Right cardiac atrium (tissue), 5 donors: ENCODE measurements at regions not wholly inside any gene's neighbourhood (a gene's known extent, or its start where the extent isn't known, plus 50 kb on each side); places are given as distances from the start of the nearest gene placed in this dataset.
A peak's percentile ranks its signal among the peaks of the same experiment; 100 is the strongest.

Source experiments
- ATAC-seq, 2 donors: fragments of 200-7000 bp; cut with Tn5 transposase; one replicate each; pipeline versions ENCODE4 v1.8.0 to v1.9.1; 2020; ENCODE audit warnings: moderate library complexity in 2 of 2, mild to moderate bottlenecking in 1 of 2
- DNase-seq, 3 donors: peaks; one replicate each; pipeline ENCODE4 v3.0.0-alpha.2; 2020
- H3K27ac ChIP-seq: one replicate; pipeline ENCODE4 v1.5.1; 2013; ENCODE audit warnings: mild to moderate bottlenecking, low read length, control low read depth, moderate library complexity
- H3K27me3 ChIP-seq: one replicate; pipeline ENCODE4 v1.6.1; 2013; ENCODE audit not compliant: control insufficient read depth, insufficient read depth
- H3K4me1 ChIP-seq: one replicate; pipeline ENCODE4 v1.6.1; 2013; ENCODE audit warnings: low read length; ENCODE audit not compliant: control insufficient read depth, insufficient read depth
- H3K4me3 ChIP-seq: one replicate; pipeline ENCODE4 v1.5.1; 2013; ENCODE audit warnings: low read length, control low read depth
- H3K9me3 ChIP-seq: one replicate; pipeline ENCODE4 v1.6.1; 2013; ENCODE audit warnings: low read length; ENCODE audit not compliant: control insufficient read depth
- WGBS: extraction: QIAGEN DNeasy Blood & Tissue Kit; methylation state at CpG from one replicate; pipeline ENCODE4 v1.1.7; 2013; 5-methylcytosine and 5-hydroxymethylcytosine counted together
- intact Hi-C, 4 donors: fragments of 100-400 bp; cut with DNase I; formaldehyde crosslinking; loops; one replicate each; pipeline versions ENCODE4 v1.11.0 to v1.14.0; 2022 to 2023
- donor health status: healthy with polysubstance abuse.
- donor health status: DM: no; HTN: yes; CAD: no.
- donor health status: DM: no; HTN: no; CAD: no.
- donor health status: DM: no; HTN: yes; CAD: no; lungs with severe emphysema.
- donor health status: DM: yes; HTN: yes; CAD: no.

- intact Hi-C loops: no loop called here
- Histone ChIP-seq H3K27ac (peak overlapping the region; percentile 87), H3K27me3 (no peaks in the 10 kb centered on the region), H3K9me3 (peaks cover 3% of the 10 kb centered on the region), H3K4me3 (no peak overlapping the region), H3K4me1 (no peaks in the 10 kb centered on the region)
- ATAC-seq: peak; percentile 96 to 97
- WGBS: 58% methylated on average over 3 of the region's 3 CpGs
- DNase-seq: peak; percentile 50 to 77 (median 52)
Measured at GRCh38 chr5:33291216-33292000, 149.4 kb upstream of the TARS1 start.

DNA sequence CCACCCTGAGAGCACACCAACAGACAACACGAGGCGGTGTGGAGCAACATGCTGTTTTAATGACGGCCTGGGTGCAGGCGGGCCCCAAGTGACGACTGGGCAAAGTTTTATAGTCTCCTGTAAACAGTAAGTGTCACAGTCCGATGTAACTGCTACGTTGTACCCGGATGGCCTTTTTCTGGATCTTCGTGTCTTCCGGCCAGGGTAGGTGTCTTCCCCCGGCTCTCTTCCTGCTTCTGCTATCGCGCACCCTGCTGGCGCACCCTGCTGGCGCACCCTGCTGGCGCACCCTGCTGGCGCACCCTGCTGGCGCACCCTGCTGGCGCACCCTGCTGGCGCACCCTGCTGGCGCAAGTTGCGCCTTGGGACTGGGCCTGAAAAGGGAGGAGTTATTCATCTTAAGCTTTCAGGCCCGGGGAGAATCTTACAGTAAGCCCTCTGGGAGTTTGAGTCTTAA is 143.0 kb upstream of the TARS1 start:
- 91% methylated on average over 23 of the region's 23 CpGs for WGBS
- Histone ChIP-seq H3K9me3 (peaks cover 5% of the 10 kb centered on the region), H3K4me3 (no peak overlapping the region), H3K4me1 (no peaks in the 10 kb centered on the region), H3K27ac (no peak overlapping the region), H3K27me3 (no peaks in the 10 kb centered on the region)
- DNase-seq (peak in 1 of 3 donors; percentile 12), ATAC-seq (no peak)
- intact Hi-C loops: no loop called here

DNA sequence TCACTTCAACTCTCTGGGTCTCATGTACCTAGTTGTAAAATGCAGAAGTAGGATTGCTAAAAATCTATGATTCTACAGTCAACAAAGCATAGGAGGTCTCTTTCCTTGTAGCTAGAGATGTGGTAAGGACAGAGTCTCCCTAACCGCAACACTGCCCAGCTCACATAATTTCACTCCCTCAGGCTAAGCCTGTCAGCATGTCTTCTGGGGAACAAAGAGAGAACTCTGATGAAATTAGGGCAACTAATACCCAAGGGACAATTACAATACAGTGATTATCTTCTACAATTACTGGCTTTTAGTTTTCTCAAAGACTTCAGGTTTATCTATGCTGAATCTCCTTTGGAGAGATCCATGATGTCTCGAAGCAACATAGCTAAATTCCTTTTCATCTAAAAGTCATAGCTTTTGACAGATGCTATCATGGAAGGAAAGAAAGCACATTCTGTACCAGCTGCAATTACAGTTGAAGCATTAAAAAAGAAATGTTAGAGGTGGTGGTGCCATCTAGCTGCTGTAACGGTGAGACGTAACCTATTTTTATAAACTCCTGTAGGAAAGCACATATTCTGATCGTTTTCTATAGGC is 141.1 kb upstream of the TARS1 start:
- Histone ChIP-seq H3K27ac (no peak overlapping the region), H3K9me3 (peaks cover 2% of the 10 kb centered on the region), H3K4me3 (no peak overlapping the region), H3K4me1 (no peaks in the 10 kb centered on the region), H3K27me3 (no peaks in the 10 kb centered on the region)
- WGBS: 12% methylated on average over 5 of the region's 5 CpGs
- no peak for DNase-seq
- intact Hi-C loops: no loop called here
- ATAC-seq: peak; percentile 85 to 86

GRCh38 chr5:33300209-33300742 is 140.5 kb upstream of the TARS1 start:
- no peaks in the 10 kb centered on the region for H3K4me1 ChIP-seq
- peak; percentile 26 to 66 for ATAC-seq
- 36% methylated on average over 3 of the region's 3 CpGs for WGBS
- H3K27me3 ChIP-seq: no peaks in the 10 kb centered on the region
- H3K9me3 ChIP-seq: peaks cover 2% of the 10 kb centered on the region
- DNase-seq: no peak
- intact Hi-C loops: no loop called here
- H3K27ac ChIP-seq: no peak overlapping the region
- no peak overlapping the region for H3K4me3 ChIP-seq

DNA sequence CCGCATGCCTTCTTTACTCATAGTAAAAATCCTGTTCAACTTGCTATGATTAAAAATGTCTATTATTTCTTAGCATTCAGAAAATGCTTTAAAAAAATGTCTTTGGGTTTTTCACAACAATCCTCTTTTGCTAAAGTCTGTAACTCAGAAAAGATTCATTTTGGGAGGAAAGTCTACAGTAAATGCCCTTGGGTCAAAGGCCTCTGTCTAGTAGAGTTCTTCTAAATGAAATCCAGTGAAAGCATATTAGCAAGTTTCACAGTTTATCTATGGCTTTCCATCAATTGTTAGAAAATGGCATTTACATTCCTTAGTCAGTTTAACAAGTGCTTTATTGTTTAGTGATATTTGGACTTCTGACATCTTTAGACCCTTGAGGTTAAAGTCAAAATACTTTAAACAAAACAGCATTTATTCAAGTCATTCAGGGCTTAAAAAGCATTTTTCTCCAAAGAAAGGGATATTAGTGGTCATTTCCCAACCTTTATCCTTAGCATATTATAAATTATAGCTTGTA is 137.1 kb upstream of the TARS1 start:
- WGBS: 93% methylated on average over 1 of the region's 1 CpG
- no peak for ATAC-seq
- H3K4me3 ChIP-seq: no peak overlapping the region
- DNase-seq: no peak
- H3K4me1 ChIP-seq: no peaks in the 10 kb centered on the region
- no peaks in the 10 kb centered on the region for H3K27me3 ChIP-seq
- peaks cover 2% of the 10 kb centered on the region for H3K9me3 ChIP-seq
- no peak overlapping the region for H3K27ac ChIP-seq
- intact Hi-C loops: no loop called here

DNA sequence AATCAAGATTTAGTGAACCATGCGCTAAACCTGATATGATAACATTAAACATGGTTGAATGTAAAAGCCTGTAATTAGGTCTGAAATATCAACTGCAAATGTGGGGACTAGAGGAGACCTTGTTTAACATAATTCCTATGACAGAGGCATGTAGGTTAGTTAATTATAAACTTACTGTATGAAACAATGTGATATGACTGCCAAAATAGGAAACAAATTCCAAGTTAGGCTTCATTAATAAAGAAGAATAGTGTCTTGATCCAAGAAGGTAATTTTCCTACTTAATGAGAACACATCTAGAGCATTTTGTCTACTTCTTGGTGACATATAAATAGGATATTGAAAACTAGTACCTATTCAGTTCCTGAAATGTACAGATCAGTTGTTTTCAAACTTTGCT is 136.2 kb upstream of the TARS1 start:
- intact Hi-C loops: no loop called here
- Histone ChIP-seq H3K27ac (no peak overlapping the region), H3K4me3 (no peak overlapping the region), H3K27me3 (no peaks in the 10 kb centered on the region), H3K9me3 (peaks cover 2% of the 10 kb centered on the region), H3K4me1 (no peaks in the 10 kb centered on the region)
- WGBS: 96% methylated on average over 1 of the region's 1 CpG
- DNase-seq: no peak
- ATAC-seq: no peak

DNA sequence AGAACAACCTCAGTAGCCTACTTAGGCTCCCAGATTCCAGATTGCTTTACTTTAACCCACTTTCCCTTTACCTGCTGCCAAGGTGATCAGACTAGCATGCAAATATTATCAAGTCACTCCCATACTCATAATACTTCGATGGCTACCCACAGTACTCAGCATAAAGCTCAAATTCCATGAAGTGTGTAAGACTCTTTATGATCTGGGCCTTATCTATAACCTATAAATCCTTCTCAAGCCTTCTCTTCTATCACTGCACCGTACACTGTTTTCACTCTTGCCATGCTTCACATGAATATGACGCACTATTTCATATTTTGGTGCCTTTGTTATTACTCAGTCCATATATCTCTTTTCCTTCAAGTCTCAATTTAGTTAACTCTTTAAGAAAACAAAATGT is 135.2 kb upstream of the TARS1 start:
- WGBS: 94% methylated on average over 3 of the region's 3 CpGs
- Histone ChIP-seq H3K4me1 (no peaks in the 10 kb centered on the region), H3K27ac (no peak overlapping the region), H3K9me3 (peaks cover 2% of the 10 kb centered on the region), H3K27me3 (no peaks in the 10 kb centered on the region), H3K4me3 (no peak overlapping the region)
- ATAC-seq (no peak), DNase-seq (no peak)
- intact Hi-C loops: no loop called here

GRCh38 chr5:33306758-33307157 is 134.0 kb upstream of the TARS1 start:
- ATAC-seq (no peak), DNase-seq (no peak)
- H3K27me3 ChIP-seq: no peaks in the 10 kb centered on the region
- peaks cover 2% of the 10 kb centered on the region for H3K9me3 ChIP-seq
- H3K27ac ChIP-seq: no peak overlapping the region
- no peaks in the 10 kb centered on the region for H3K4me1 ChIP-seq
- intact Hi-C loops: no loop called here
- no peak overlapping the region for H3K4me3 ChIP-seq

DNA sequence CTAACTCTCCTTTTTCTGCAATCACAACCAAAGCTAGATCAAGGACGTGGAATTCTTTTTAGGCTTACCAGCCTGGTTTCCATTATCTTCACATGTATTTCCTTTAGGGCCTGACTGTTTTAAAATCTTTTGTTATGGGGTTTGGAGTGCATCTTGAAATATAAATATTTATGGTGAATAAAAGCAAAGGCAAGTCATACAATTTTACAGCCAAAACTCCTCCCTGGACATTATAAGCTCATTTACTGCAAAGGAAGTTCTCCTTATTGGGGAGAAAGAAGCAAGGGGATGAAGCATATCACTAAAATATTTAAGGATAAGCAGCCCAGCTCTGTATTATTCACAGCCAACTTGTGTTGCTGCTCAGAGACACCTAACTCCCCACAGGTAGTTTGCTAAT is 132.2 kb upstream of the TARS1 start:
- 87% methylated on average over 1 of the region's 1 CpG for WGBS
- DNase-seq (no peak), ATAC-seq (no peak)
- Histone ChIP-seq H3K4me1 (no peaks in the 10 kb centered on the region), H3K4me3 (no peak overlapping the region), H3K9me3 (no peaks in the 10 kb centered on the region), H3K27me3 (no peaks in the 10 kb centered on the region), H3K27ac (no peak overlapping the region)
- intact Hi-C loops: no loop called here

DNA sequence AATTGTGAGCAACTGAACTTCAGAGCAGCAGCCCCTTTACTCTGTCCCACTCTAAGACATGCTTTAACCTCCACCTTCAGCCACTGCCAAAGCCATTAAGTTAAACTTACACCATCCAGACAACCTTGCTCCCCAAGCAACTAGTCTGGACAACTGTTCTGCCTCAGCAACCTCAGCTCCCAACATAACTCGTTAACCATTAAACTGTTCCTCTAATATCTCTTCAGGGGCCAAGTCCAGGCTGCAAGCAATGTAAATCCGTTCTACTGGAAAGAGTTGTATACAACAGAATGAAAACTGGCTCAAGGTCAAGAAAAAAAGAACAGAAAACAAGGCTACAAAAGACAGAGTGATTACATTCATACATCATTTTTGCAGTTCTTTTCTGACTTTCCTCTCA is 131.7 kb upstream of the TARS1 start:
- H3K27ac ChIP-seq: no peak overlapping the region
- no peaks in the 10 kb centered on the region for H3K27me3 ChIP-seq
- intact Hi-C loops: no loop called here
- H3K4me1 ChIP-seq: no peaks in the 10 kb centered on the region
- ATAC-seq (no peak), DNase-seq (no peak)
- H3K9me3 ChIP-seq: no peaks in the 10 kb centered on the region
- WGBS: 49% methylated on average over 2 of the region's 2 CpGs
- no peak overlapping the region for H3K4me3 ChIP-seq

DNA sequence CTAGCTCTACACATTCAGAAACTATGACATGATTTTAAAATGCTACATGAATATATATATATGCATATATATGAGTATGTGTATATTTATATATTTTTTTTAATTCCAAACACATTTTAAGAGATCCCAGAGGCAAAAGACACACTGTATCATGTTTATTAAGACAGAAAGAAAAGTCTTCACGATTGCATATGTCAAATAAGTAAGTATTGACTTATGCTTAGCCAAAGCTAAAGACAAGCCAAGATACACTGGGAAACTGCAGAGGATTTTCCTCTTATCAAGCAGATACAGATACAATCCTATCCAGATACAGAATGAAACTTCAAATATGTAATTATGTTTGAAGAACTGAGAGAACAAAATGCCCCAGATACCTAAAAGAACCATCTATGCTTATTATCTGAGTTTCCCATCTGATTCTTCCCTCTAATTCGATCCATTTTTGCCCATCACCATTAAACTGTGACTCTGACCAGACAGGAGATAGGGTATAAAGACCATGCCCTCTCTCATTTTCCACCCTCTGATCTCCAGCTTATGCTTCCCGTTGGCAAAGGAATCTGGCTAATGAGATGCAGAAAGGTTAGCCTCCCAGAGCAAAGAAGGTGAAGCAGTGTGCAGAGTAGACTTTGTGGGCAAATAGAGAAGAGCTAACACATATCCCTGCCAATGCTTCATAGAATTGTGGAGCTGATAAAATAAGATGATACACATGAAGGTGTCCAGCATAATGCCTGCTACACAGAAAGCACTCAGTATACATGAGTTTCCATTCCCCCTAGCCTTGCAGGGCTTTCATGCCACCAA is 131.0 kb upstream of the TARS1 start:
- no peak overlapping the region for H3K4me3 ChIP-seq
- H3K9me3 ChIP-seq: no peaks in the 10 kb centered on the region
- no peaks in the 10 kb centered on the region for H3K4me1 ChIP-seq
- H3K27me3 ChIP-seq: no peaks in the 10 kb centered on the region
- intact Hi-C loops: no loop called here
- 68% methylated on average over 3 of the region's 3 CpGs for WGBS
- ATAC-seq (no peak), DNase-seq (no peak)
- no peak overlapping the region for H3K27ac ChIP-seq
